Muscle layer of duodenum (tissue), 2 donors: ENCODE measurements at regions not wholly inside any gene's neighbourhood (a gene's known extent, or its start where the extent isn't known, plus 50 kb on each side); places are given as distances from the start of the nearest gene placed in this dataset.

Experiments
- H3K27ac ChIP-seq: one replicate; pipeline ENCODE4 v1.7.0; 2013; ENCODE audit warnings: mild to moderate bottlenecking, low read length
- H3K27me3 ChIP-seq: one replicate; pipeline ENCODE4 v1.7.0; 2013; ENCODE audit warnings: low read depth, mild to moderate bottlenecking, control low read depth, low read length
- H3K36me3 ChIP-seq, 2 donors: one replicate each; pipeline ENCODE4 v1.7.0; 2013; ENCODE audit warnings: low read length in 2 of 2, control low read depth in 1 of 2, mild to moderate bottlenecking in 1 of 2; ENCODE audit not compliant: insufficient read depth in 2 of 2, control insufficient read depth in 1 of 2
- H3K4me1 ChIP-seq, 2 donors: one replicate each; pipeline ENCODE4 v1.7.0; 2013; ENCODE audit warnings: low read length in 2 of 2, mild to moderate bottlenecking in 2 of 2, control low read depth in 1 of 2, moderate library complexity in 1 of 2; ENCODE audit not compliant: insufficient read depth in 2 of 2, control insufficient read depth in 1 of 2
- H3K4me3 ChIP-seq, 2 donors: one replicate each; pipeline ENCODE4 v1.7.0; 2013; ENCODE audit warnings: low read length in 2 of 2, low read depth in 1 of 2, mild to moderate bottlenecking in 1 of 2
- H3K9me3 ChIP-seq, 2 donors: one replicate each; pipeline ENCODE4 v1.7.0; 2013; ENCODE audit warnings: low read length in 2 of 2, control low read depth in 1 of 2, mild to moderate bottlenecking in 1 of 2; ENCODE audit not compliant: control insufficient read depth in 1 of 2
- donor health status: healthy.

DNA sequence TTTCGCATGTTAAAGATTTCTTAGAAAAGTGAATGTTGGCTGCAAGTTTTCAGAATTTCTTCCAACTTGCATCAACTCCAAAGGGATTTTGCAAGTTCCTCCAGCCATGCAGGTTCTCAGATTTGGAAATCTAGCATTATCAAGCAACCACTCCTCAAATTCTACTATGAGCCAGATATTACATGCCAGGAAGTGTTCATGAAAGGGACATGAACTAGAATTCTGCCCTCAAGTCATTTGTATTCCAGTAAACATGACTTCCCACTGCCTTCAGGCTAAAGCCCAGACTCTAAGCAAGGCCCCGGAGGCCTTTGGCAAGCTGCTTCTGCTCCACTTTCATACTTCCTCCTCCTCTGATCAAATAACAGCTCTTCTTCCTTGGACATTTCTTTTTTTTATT is 111.3 kb upstream of the PAPPA start:
- Histone ChIP-seq H3K9me3 (peaks cover 0 to 4% of the 10 kb centered on the region in 2 donors), H3K27ac (no peak overlapping the region), H3K27me3 (no peaks in the 10 kb centered on the region), H3K36me3 (no peaks in the 10 kb centered on the region), H3K4me1 (no peaks in the 10 kb centered on the region), H3K4me3 (no peak overlapping the region)

DNA sequence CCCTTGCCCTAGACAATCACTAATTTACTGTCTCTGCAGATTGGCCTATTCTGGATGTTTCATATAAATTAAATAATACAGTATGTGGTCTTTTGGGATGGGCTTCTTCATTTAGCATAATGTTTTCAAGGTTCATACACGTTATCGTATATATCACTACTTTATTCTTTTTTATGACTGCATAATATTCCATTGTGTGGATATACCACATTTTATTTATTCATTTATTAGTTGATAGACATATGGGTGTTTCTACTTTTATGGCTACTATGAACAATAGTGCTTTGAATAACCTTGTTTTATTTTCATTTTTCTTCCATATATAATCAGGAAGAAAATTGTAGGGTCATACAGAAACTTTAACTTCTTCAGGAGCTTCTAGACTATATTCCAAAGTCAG is 108.5 kb upstream of the PAPPA start:
- no peak overlapping the region for H3K27ac ChIP-seq
- H3K4me1 ChIP-seq: no peaks in the 10 kb centered on the region
- no peak overlapping the region for H3K4me3 ChIP-seq
- H3K36me3 ChIP-seq: no peaks in the 10 kb centered on the region
- no peaks in the 10 kb centered on the region for H3K27me3 ChIP-seq
- peaks cover 0 to 4% of the 10 kb centered on the region in 2 donors for H3K9me3 ChIP-seq

DNA sequence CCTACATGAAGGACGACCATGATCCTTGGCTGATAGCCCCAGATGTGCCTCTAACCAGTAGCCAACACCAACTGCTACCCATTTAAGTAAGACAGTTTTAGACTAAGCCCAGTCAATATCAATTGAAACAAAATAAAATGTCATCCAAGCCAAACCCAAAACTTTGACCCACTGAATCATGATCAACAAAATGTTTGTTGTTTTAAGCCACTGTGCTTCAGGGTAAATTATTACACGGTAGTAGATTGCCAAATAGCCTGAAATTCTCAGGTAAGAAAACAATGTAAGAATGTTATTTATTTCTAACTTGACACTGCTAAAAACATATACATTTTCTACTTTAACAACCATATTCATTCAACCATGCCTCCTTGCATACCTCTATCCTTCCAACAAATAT is 105.5 kb upstream of the PAPPA start:
- H3K27me3 ChIP-seq: no peaks in the 10 kb centered on the region
- no peak overlapping the region for H3K27ac ChIP-seq
- H3K36me3 ChIP-seq: no peaks in the 10 kb centered on the region
- no peaks in the 10 kb centered on the region for H3K4me1 ChIP-seq
- H3K9me3 ChIP-seq: peaks cover 0 to 4% of the 10 kb centered on the region in 2 donors
- no peak overlapping the region for H3K4me3 ChIP-seq

DNA sequence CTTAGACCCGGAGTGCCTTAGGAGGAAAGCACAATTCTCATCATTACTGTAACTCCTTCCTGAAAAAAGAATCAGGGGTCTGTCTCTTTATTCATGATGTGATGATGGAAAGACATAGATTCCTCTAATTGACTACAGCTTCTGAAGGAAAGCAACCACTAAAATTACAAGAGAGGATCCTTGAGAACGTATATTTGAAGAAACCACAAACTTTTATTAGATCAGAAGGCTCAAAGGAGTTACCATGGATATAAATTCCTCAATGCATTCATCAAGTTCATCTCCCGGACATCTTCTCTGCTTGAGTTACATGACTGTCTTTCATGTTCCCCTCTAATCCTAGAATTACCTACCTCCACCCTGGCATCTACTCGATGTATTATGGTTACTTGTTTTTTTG is 104.1 kb upstream of the PAPPA start:
- Histone ChIP-seq H3K27ac (no peak overlapping the region), H3K36me3 (no peaks in the 10 kb centered on the region), H3K27me3 (no peaks in the 10 kb centered on the region), H3K4me3 (no peak overlapping the region), H3K9me3 (peaks cover 0 to 4% of the 10 kb centered on the region in 2 donors), H3K4me1 (no peaks in the 10 kb centered on the region)

DNA sequence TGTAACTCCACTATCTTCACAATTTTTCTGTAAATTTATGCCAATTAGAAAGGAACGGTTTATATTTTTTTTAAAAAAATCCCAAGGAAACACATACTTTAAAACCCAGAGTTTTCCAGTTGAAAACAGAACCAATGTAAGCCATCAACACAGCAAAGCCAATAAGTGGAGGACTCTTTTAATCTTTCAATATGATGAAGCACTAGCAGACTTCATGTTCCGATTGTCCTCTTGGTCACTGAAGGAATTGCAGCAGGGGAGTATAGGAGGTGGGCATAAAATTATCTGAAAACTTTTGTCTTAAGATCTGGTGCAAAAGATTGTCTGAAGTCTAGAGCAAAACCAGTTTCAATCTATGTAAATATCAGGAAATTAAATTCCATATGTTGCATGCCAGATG is 102.1 kb upstream of the PAPPA start:
- H3K4me1 ChIP-seq: no peaks in the 10 kb centered on the region
- H3K36me3 ChIP-seq: no peaks in the 10 kb centered on the region
- H3K27me3 ChIP-seq: no peaks in the 10 kb centered on the region
- H3K27ac ChIP-seq: no peak overlapping the region
- no peaks in the 10 kb centered on the region for H3K9me3 ChIP-seq
- H3K4me3 ChIP-seq: no peak overlapping the region

DNA sequence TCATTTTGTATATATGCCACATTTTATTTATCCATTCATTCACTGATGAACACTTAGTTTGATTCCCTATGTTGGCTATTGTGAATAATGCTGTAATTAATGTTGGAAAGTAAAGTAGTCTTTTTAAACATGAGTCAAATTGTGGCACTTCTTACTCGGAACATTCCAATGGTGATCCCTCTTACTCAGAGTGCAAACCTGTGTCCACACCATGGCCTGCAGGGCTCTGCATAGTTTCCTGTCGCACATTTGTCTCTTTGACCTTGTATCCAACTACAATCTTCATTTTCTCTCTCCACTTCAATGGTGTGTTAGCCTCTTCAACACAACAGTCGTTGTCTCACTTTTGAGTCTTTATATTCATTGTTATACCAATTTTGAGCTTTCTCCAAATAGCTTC is 98.1 kb upstream of the PAPPA start:
- Histone ChIP-seq H3K4me1 (no peaks in the 10 kb centered on the region), H3K36me3 (no peaks in the 10 kb centered on the region), H3K9me3 (no peaks in the 10 kb centered on the region), H3K4me3 (no peak overlapping the region), H3K27ac (no peak overlapping the region), H3K27me3 (no peaks in the 10 kb centered on the region)

DNA sequence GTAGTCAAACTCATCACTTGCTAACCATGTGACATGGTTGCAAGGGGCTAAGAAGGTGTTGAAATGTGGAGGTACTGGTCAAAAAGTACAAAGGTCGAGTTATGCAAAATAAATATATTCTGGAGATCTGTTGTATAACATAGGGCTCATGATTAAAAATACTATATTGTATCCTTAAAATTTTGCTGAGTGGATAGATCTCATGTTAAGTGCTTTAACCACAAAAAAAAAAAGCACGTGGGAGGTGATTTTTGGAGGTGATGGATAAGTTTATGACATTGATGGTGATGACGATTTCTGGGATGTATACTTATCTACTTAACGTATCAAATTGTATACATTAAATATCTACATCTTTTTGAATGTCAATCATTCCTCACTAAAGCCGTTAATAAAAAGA is 96.2 kb upstream of the PAPPA start:
- Histone ChIP-seq H3K27me3 (no peaks in the 10 kb centered on the region), H3K4me3 (no peak overlapping the region), H3K4me1 (no peaks in the 10 kb centered on the region), H3K9me3 (no peaks in the 10 kb centered on the region), H3K36me3 (no peaks in the 10 kb centered on the region), H3K27ac (no peak overlapping the region)

DNA sequence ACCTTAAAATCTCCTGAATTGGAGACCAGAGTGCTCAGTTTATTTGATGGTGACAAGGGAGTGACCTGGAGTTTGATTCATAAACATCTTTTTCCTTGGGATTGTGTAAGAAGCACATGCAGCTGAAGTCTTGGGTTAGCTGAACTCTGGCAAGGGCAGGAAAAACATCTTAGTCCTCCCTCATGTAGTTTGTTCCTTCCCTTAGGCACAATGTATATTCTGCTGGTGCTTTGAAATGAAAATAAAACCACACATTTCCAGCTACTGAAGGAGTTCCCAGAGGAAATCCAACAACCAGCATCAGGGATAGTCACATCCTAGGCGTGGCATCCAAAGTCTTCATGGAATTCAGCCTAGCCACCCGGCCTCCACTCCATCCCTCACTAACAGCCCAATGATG is 95.2 kb upstream of the PAPPA start:
- Histone ChIP-seq H3K4me3 (no peak overlapping the region), H3K36me3 (no peaks in the 10 kb centered on the region), H3K27me3 (no peaks in the 10 kb centered on the region), H3K9me3 (no peaks in the 10 kb centered on the region), H3K27ac (no peak overlapping the region), H3K4me1 (no peaks in the 10 kb centered on the region)

DNA sequence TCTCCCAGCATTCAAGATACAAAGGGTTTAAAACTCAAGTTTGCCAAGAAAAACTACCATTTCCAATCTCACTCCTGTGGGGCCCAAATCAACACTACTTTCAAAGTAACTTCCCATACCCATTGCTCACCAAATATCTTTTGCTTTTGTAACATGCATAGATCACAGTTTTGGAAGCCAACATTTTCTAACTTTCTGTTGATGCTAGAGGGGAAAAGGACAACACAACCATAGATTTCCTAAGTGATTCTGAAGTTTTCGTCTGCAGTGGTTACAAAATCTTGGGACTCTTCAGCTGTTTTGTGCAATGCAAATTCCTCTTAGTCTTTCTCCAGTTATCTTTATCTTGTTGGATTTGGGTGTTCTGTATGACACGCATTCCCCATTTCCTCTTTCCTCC is 94.1 kb upstream of the PAPPA start:
- Histone ChIP-seq H3K4me3 (no peak overlapping the region), H3K27me3 (no peaks in the 10 kb centered on the region), H3K4me1 (no peaks in the 10 kb centered on the region), H3K9me3 (no peaks in the 10 kb centered on the region), H3K27ac (no peak overlapping the region), H3K36me3 (no peaks in the 10 kb centered on the region)

DNA sequence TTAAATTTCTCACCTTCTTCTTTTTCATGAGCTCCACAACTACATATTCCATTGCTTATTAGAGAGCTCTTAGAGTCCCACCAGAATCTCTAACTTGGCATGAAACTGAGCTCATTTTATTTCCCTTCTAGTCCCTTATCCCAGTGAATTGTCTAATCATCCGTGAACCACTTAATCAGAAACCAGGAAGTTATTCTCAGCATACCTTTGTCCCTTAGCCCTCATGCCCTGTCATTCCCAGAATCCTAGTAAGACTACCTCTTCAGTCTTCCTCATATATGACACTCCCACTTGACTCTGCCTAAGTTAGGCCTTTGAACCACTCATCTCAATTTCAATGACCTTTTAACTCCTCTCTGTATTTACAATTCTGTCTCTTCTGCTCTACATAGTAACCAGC is 93.0 kb upstream of the PAPPA start:
- no peaks in the 10 kb centered on the region for H3K36me3 ChIP-seq
- H3K4me1 ChIP-seq: no peaks in the 10 kb centered on the region
- H3K9me3 ChIP-seq: no peaks in the 10 kb centered on the region

DNA sequence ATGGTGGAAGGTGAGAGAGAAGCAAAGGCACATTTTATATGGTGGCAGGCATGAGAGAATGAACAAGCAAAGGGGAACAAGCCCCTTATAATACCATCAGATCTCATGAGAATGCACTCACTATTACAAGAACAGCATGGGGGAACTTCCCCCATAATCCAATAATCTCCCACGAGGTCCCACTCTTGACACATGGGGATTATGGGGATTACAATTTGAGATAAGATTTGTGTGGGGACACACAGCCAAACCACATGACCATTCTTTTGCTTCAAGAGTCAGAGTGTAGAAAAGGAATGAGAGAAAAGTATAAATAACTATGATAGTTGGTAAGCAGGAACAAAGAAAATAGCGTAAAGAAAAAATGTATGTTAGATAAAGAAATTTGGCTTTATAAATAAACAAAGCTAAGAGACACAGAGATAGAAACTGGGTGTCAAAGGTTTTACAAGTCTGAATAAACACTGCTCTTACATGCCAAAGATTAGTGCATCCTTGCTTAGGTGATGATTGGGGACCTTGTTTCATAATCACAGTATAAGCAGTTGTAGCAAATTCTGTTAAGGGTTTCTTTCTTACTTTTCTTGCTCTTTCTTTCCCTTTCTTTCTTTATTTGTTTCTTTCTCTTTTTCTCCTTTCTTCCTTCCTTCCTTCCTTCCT is 91.9 kb upstream of the PAPPA start:
- Histone ChIP-seq H3K9me3 (no peaks in the 10 kb centered on the region), H3K27me3 (no peaks in the 10 kb centered on the region), H3K4me1 (no peaks in the 10 kb centered on the region), H3K27ac (no peak overlapping the region), H3K4me3 (no peak overlapping the region), H3K36me3 (no peaks in the 10 kb centered on the region)

More for the DNA sequence above, 93.0 kb upstream of the PAPPA start:
- H3K27ac ChIP-seq: no peak overlapping the region
- H3K27me3 ChIP-seq: no peaks in the 10 kb centered on the region
- no peak overlapping the region for H3K4me3 ChIP-seq

DNA sequence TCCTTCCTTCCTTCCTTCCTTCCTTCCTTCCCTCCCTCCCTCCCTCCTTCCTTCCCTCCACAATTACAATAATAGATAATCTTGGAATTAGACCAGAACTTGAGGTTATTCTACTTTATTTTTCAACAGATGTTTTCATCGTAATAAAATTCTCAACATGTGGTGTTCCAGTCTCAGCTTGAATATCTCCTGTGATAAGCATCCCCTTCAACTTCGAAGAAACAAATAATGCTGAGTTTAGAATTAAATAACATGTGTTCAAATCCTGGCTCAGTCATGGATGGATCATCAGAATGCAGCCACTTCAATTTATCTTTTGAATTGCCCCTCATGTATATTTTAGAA is 91.4 kb upstream of the PAPPA start:
- H3K27ac ChIP-seq: no peak overlapping the region
- H3K4me3 ChIP-seq: no peak overlapping the region
- no peaks in the 10 kb centered on the region for H3K9me3 ChIP-seq
- H3K36me3 ChIP-seq: no peaks in the 10 kb centered on the region
- no peaks in the 10 kb centered on the region for H3K4me1 ChIP-seq
- no peaks in the 10 kb centered on the region for H3K27me3 ChIP-seq
